Superior temporal gyrus (tissue), 1 donor: ENCODE measurements at regions not wholly inside any gene's neighbourhood (a gene's known extent, or its start where the extent isn't known, plus 50 kb on each side); places are given as distances from the start of the nearest gene placed in this dataset.
"Not testable (repeated sequence)": the region's sequence is repeated elsewhere in the genome, so short reads cannot be mapped to it uniquely, and the experiment has no call there.

Source experiments
- DNase-seq: peaks from one replicate; pipeline ENCODE4 v3.0.0-alpha.2; 2016; ENCODE audit errors: extremely low spot score

DNA sequence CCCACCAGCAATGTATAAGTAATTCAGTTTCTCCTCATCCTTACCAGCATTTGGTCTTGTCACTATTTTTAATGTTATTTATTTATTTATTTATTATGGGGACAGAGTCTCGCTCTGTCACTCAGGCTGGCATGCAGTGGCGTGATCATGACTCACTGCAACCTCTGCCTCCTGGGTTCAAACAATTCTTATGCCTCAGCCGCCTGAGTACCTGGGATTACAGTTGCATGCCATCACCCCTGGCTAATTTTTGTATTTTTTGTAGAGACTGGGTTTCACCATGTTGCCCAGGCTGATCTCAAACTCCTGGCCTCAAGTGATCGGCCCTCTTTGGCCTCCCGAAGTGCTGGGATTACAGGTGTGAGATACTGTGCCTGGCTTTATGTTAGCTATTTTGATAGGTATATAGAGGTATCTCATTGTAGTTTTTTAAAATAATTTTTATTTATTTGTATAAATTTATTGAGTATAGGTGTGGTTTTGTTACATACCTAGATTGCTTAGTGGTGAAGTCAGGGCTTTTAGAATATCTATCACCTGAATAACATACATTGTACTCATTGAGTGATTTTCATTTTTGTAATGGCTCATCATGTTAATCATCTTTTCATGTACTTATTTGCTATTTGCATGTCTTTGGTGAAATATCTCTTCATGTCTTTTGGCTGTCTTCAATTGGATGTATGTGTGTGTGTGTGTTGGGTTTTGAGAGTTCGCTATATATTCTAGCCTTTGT, 53.3 kb downstream of the TANC2 start:
- no peak for DNase-seq

GRCh38 chr17:63022567-63022966, 56.5 kb downstream of the TANC2 start:
- no peak for DNase-seq

- no peak for DNase-seq
Measured at GRCh38 chr17:63023049-63023448, 57.0 kb downstream of the TANC2 start.

GRCh38 chr17:63024201-63024600, 58.2 kb downstream of the TANC2 start:
- no peak for DNase-seq

GRCh38 chr17:63024716-63025115, 58.7 kb downstream of the TANC2 start:
- no peak for DNase-seq

GRCh38 chr17:63025637-63026036, 59.6 kb downstream of the TANC2 start:
- not testable (repeated sequence) for DNase-seq

- DNase-seq: no peak
Measured at GRCh38 chr17:63029541-63029940, 63.5 kb downstream of the TANC2 start.

DNA sequence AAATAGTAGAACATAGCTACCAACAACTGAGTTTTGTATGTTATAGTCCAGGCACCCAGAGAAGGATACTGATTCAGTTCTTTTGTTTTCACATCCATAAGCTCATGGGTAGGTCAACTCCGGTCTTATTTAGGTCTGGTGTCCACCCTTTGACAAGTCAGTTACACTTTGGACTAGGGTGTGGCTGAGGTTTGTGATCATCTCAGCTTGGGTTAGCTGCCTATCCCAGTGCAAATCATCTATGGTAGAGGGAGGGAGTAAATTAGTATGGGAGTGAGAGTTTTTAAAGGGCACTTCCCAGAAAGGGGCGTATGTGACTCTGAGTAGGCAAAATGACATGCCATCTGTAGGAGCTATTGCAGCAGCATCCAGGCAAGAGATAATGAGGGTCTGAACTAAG, 66.1 kb downstream of the TANC2 start:
- DNase-seq: no peak

DNA sequence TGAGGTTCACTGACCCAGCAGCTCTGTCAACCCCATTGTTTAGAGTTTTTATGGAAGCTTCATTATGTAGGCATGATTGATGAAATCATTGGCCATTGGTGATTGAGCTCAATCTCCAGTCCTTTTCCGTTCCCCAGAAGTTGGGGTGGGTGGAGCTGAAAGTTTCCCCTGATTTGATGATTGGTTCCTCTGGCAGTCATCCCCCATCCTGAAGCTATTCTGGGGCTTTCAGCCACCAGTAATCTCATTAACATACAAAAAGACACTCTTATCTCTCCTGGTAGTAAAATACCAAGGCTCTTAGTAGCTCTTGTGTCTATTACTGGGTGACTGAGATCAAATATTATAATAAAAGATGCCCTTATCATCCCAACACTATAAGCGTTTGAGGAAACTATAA, 67.1 kb downstream of the TANC2 start:
- DNase-seq: no peak

- DNase-seq: no peak
Measured at GRCh38 chr17:63035271-63035670, 69.2 kb downstream of the TANC2 start.

GRCh38 chr17:63035695-63036094, 69.7 kb downstream of the TANC2 start:
- no peak for DNase-seq

DNA sequence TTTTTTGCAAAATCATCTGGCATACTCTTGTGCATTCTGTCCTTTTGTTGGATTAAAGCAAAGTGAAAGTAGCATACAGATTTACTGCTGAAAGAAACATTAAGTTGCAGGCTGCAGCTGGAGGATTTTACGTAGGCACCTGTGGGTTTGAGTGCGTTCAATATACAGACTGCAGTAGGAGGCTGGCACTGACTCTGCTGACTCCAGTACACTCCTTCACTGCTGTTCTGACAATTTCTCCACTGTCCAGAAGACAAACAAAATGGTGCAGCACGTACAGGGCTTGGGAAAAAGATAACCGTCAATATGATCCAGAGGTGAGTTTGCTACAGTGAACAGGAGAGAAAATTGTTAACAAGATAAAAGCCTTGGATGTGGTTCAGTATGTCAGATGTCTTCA, 73.3 kb downstream of the TANC2 start:
- peak; percentile 56 for DNase-seq

- DNase-seq: peak; percentile 63
Measured at GRCh38 chr17:63039899-63040602, 74.0 kb downstream of the TANC2 start.

DNA sequence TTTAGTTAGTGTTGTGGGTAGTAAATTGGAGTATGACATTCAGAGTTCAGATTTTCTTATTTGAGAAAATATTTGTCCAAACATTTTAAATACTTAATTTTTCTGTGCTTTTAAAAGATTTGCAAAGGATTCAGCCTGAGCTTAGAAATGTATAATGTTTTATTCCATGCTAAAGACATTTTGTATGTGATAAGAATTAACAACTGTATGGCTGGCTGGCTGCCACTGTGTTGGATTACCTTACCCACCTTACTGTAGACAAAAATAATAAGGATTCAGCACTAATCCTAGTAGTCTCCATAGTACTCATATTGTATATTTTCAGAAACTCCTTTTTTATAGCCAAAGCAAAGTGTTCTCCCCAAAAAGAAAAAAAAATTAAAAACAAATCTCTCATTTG, 74.8 kb downstream of the TANC2 start:
- peak; percentile 53 for DNase-seq

DNA sequence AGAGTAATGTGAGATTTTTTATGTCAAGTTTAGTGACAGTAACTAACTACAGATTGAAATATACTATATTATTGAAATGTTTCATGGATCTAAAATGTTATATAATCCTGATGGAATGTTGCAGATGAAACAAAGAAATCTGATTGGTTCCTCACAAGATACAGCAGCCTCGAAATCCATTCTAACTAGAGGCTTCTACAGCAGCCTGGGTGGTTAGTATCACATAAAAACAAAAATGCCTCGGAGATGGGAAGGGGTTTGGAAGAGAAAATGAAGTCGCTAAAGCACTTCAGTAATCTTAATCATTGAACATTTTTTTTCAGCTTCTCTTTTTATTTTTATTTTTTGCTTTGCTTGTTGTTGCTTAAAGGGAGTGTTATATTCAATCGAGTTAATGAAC, 75.2 kb downstream of the TANC2 start:
- peak; percentile 66 for DNase-seq

GRCh38 chr17:63041722-63042121, 75.7 kb downstream of the TANC2 start:
- DNase-seq: no peak

- peak; percentile 53 for DNase-seq
Measured at GRCh38 chr17:63042256-63042812, 76.3 kb downstream of the TANC2 start.

DNA sequence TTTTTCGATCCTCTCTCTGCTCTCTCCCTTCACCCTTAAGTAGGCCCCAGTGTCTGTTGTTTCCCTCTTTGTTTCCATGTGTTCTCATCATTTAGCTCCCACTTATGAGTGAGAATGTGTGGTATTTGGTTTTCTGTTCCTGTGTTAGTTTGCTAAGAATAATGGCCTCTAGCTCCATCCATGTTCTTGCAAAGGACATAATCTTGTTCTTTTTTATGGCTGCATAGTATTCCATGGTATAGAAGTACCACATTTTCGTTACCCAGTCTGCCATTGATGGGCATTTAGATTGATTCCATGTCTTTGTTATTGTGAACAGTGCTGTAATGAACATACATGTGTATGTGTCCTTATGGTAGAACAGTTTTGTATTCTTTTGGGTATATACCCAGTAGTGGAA, 91.5 kb downstream of the TANC2 start:
- DNase-seq: not testable (repeated sequence)

GRCh38 chr17:63066158-63066813, 100.3 kb downstream of the TANC2 start:
- DNase-seq: no peak

DNA sequence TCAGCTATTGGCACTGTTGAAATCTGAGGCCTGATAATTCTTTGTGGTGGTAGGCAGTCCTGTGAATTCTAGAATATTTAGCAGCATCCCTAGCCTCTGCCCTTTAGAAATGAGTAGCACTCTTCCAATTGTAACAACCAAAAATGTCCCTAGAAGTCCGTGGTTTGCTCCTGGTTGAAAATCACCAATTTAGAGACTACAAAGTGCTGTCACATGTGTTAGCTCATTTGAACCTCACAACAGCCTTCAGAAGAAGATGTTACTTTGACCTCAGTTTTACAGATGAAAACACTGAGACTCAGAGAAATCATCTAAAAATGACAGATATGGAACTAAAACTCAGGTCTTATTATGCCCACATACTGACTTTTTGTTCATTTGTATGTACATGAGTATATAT, 103.2 kb downstream of the TANC2 start:
- no peak for DNase-seq

- no peak for DNase-seq
Measured at GRCh38 chr17:63070031-63070430, 104.0 kb downstream of the TANC2 start.

DNA sequence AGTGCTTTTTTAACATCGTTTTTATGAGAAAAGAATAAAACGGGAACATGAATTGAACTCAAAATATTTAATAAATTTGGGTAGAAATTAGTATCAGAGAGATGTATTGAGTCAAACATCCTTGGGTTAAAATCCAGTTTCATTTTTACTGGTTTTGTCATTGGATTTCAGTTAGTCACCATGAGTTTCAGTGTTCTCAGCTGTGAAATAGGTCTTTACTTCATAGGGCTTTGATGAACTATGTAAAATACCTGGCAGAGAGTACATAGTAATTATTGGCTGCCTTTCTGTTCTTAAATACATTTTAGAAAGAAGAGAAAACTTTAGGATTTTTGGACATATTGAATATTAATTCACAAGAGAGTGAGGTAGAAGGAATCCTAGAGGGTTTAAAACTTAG, 105.8 kb downstream of the TANC2 start:
- DNase-seq: no peak

DNA sequence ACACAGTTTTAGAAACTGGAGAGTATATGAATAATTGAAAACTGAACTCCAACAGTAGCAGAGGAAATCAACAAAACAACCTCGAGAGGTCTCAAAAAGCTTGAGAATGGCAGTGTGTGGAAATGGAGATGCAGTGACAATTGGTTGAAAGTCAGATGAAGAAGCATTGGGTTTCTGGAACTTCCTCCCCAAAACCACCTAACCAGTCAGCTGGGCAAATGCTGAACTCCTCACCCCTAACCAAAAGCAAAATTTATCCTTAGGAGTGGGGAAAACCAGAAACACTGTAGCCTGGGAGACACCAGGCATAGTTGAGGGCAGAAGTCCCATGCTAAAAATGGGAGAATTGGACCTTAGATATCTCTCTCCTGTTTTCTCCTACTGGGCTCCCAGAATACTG, 109.9 kb downstream of the TANC2 start:
- no peak for DNase-seq
